VCaP (cell line): ENCODE measurements at regions not wholly inside any gene's neighbourhood (a gene's known extent, or its start where the extent isn't known, plus 50 kb on each side); places are given as distances from the start of the nearest gene placed in this dataset.

Source experiments
- H3K27ac ChIP-seq: fragments of 450-650 bp; 2 replicates; pipeline ENCODE4 v1.5.1; 2017
- CTCF ChIP-seq: fragments of 450-650 bp; conservative IDR thresholded peaks from 2 replicates; pipeline ENCODE4 v1.5.1; 2017; ENCODE audit warnings: mild to moderate bottlenecking, moderate library complexity

- no peak for TF ChIP-seq CTCF
Measured at GRCh38 chr5:74232276-74232675, 408.3 kb downstream of the ENC1 start.

GRCh38 chr5:74231697-74232096 lies 408.8 kb downstream of the ENC1 start:
- H3K27ac ChIP-seq, result no peak overlapping the region
- TF ChIP-seq CTCF, result no peak

More at GRCh38 chr5:74232276-74232675, 408.3 kb downstream of the ENC1 start:
- no peak overlapping the region for H3K27ac ChIP-seq

- TF ChIP-seq CTCF, result no peak
- H3K27ac ChIP-seq, result no peak overlapping the region
Measured at GRCh38 chr5:74226716-74227485, 413.6 kb downstream of the ENC1 start.

GRCh38 chr5:74225587-74225986 lies 414.9 kb downstream of the ENC1 start:
- TF ChIP-seq CTCF, result no peak
- H3K27ac ChIP-seq, result no peak overlapping the region

- no peak overlapping the region for H3K27ac ChIP-seq
- TF ChIP-seq CTCF, result no peak
Measured at GRCh38 chr5:74224331-74224730, 416.2 kb downstream of the ENC1 start.

- no peak for TF ChIP-seq CTCF
- H3K27ac ChIP-seq, result no peak overlapping the region
Measured at GRCh38 chr5:74222806-74223205, 417.7 kb downstream of the ENC1 start.

- TF ChIP-seq CTCF, result no peak
- H3K27ac ChIP-seq, result no peak overlapping the region
Measured at GRCh38 chr5:74221413-74221812, 419.1 kb downstream of the ENC1 start.
